SK-N-SH (cell line): ENCODE measurements at regions not wholly inside any gene's neighbourhood (a gene's known extent, or its start where the extent isn't known, plus 50 kb on each side); places are given as distances from the start of the nearest gene placed in this dataset.

Experiments used
- CTCF ChIA-PET: fragments of 300-600, 350-600 bp; formaldehyde crosslinking; extraction: SDS; loops from one replicate; lab custom pipeline; 2021; lab: Yijun Ruan, JAX
- POLR2A ChIA-PET: fragments of 350-600 bp; sonication (Branson Sonifier 250); formaldehyde crosslinking; extraction: SDS; loops from one replicate; lab custom pipeline; 2020; ENCODE audit warnings: antibody characterized with exemption, inconsistent platforms; lab: Yijun Ruan, JAX
- DNase-seq: peaks from one replicate; pipeline ENCODE4 v3.0.0; 2012
- H2AFZ ChIP-seq: fragments of 200-600 bp; sonication (generic); 2 replicates; pipeline ENCODE4 v1.8.1; 2016; ENCODE audit warnings: antibody characterized with exemption, mild to moderate bottlenecking, low read depth
- H3F3A ChIP-seq: fragments of 200-600 bp; sonication (generic); replicated peaks from 2 replicates; pipeline ENCODE3; 2016; ENCODE audit warnings: antibody characterized with exemption, mild to moderate bottlenecking; ENCODE audit not compliant: insufficient read depth
- H3K27ac ChIP-seq, 2 experiments: fragments of 200-500 bp in 1 of 2; fragments of 200-600 bp in 1 of 2; sonication (Bioruptor generic) in 1 of 2; sonication (generic), shearing (Covaris generic) in 1 of 2; 2 replicates each; pipeline versions ENCODE4 v1.5.1 to v1.6.1; 2014 to 2016; ENCODE audit warnings: low read depth in 2 of 2, inconsistent platforms in 1 of 2, low read length in 1 of 2, mild to moderate bottlenecking in 1 of 2, mixed read lengths in 1 of 2
- H3K27me3 ChIP-seq: fragments of 200-600 bp; sonication (generic), shearing (Covaris generic); 2 replicates; pipeline ENCODE4 v1.6.1; 2016; ENCODE audit warnings: mixed run types; ENCODE audit not compliant: insufficient read depth
- H3K36me3 ChIP-seq, 2 experiments: fragments of 200-500 bp in 1 of 2; fragments of 200-600 bp in 1 of 2; sonication (Bioruptor generic) in 1 of 2; sonication (generic) in 1 of 2; replicated peaks in 1 of 2; 2 replicates each; pipeline versions ENCODE3 to v1.5.1; 2014 to 2016; ENCODE audit warnings: low read length in 1 of 2, mild to moderate bottlenecking in 1 of 2; ENCODE audit not compliant: insufficient read depth in 2 of 2, control insufficient read depth in 1 of 2
- H3K4me1 ChIP-seq, 2 experiments: fragments of 200-500 bp in 1 of 2; fragments of 200-600 bp in 1 of 2; sonication (Bioruptor generic) in 1 of 2; sonication (generic), shearing (Covaris generic) in 1 of 2; 2 replicates each; pipeline versions ENCODE4 v1.5.1 to v1.6.1; 2014 to 2016; ENCODE audit warnings: low read depth in 1 of 2, low read length in 1 of 2, mixed run types in 1 of 2; ENCODE audit not compliant: insufficient read depth in 2 of 2, control insufficient read depth in 1 of 2
- H3K4me2 ChIP-seq: fragments of 200-600 bp; sonication (generic), shearing (Covaris generic); 2 replicates; pipeline ENCODE4 v1.6.1; 2017; ENCODE audit warnings: mixed run types
- H3K4me3 ChIP-seq, 2 experiments: fragments of 200-500 bp in 1 of 2; fragments of 200-600 bp in 1 of 2; sonication (Bioruptor generic) in 1 of 2; sonication (generic), shearing (Covaris generic) in 1 of 2; 2 replicates each; pipeline versions ENCODE4 v1.5.1 to v1.8.1; 2014 to 2016; ENCODE audit warnings: low read depth in 2 of 2, inconsistent platforms in 1 of 2, low read length in 1 of 2, mild to moderate bottlenecking in 1 of 2, mixed read lengths in 1 of 2, moderate library complexity in 1 of 2
- H3K79me2 ChIP-seq: fragments of 200-600 bp; sonication (generic); 2 replicates; pipeline ENCODE4 v1.8.1; 2017; ENCODE audit warnings: mild to moderate bottlenecking; ENCODE audit not compliant: insufficient read depth
- H3K9ac ChIP-seq: fragments of 200-600 bp; sonication (generic); 2 replicates; pipeline ENCODE4 v1.6.1; 2017; ENCODE audit warnings: mixed run types
- H3K9me2 ChIP-seq: fragments of 200-600 bp; sonication (generic); 2 replicates; pipeline ENCODE4 v1.6.1; 2017; ENCODE audit warnings: mixed run types
- H3K9me3 ChIP-seq: fragments of 200-600 bp; sonication (generic); 2 replicates; pipeline ENCODE4 v1.6.1; 2017; ENCODE audit warnings: mixed run types, mild to moderate bottlenecking, moderate library complexity
- H4K20me1 ChIP-seq: fragments of 200-600 bp; sonication (generic); 2 replicates; pipeline ENCODE4 v1.6.1; 2017; ENCODE audit warnings: mild to moderate bottlenecking, mixed run types; ENCODE audit not compliant: insufficient read depth
- CHD2 ChIP-seq: fragments of 150-350 bp; IDR thresholded peaks from 2 replicates; pipeline ENCODE4 v1.6.1; 2018; ENCODE audit warnings: low read length; ENCODE audit not compliant: partially characterized antibody
- EP300 ChIP-seq, 2 experiments: IDR thresholded peaks; 2 replicates each; pipeline versions ENCODE4 v1.4.0 to v1.6.1; 2012; ENCODE audit warnings: borderline replicate concordance in 1 of 2, low read depth in 1 of 2, low read length in 1 of 2
- FOXJ3 ChIP-seq: sonication (generic); formaldehyde crosslinking; IDR thresholded peaks from 2 replicates; pipeline ENCODE4 v1.5.1; 2020; ENCODE audit warnings: mild to moderate bottlenecking, missing genetic modification reagents
- GATA2 ChIP-seq: sonication (generic); formaldehyde crosslinking; IDR thresholded peaks from 2 replicates; pipeline ENCODE4 v1.5.0; 2020; ENCODE audit warnings: mild to moderate bottlenecking, missing genetic modification reagents
- IRF3 ChIP-seq: fragments of 150-350 bp; IDR thresholded peaks from 2 replicates; pipeline ENCODE4 v1.6.1; 2016; ENCODE audit warnings: mild to moderate bottlenecking, low read depth, low read length
- JUND ChIP-seq: IDR thresholded peaks from 2 replicates; pipeline ENCODE4 v1.4.0; 2012
- MAX ChIP-seq: IDR thresholded peaks from 2 replicates; pipeline ENCODE4 v1.4.0; 2012; ENCODE audit warnings: low read depth
- MEF2A ChIP-seq: IDR thresholded peaks from 2 replicates; pipeline ENCODE4 v1.4.0; 2012; ENCODE audit warnings: low read depth, borderline replicate concordance
- MXI1 ChIP-seq: IDR thresholded peaks from 2 replicates; pipeline ENCODE4 v1.6.1; 2012; ENCODE audit warnings: mild to moderate bottlenecking, low read depth, low read length, improper control_type of control experiment
- NFIC ChIP-seq: IDR thresholded peaks from 2 replicates; pipeline ENCODE4 v1.4.0; 2012; ENCODE audit warnings: borderline replicate concordance
- NRF1 ChIP-seq: IDR thresholded peaks from 2 replicates; pipeline ENCODE4 v1.6.1; 2012; ENCODE audit warnings: low read depth, mild to moderate bottlenecking, low read length
- RCOR1 ChIP-seq: fragments of 150-350 bp; IDR thresholded peaks from 2 replicates; pipeline ENCODE4 v1.6.1; 2017; ENCODE audit warnings: antibody characterized with exemption, low read length
- REST ChIP-seq: IDR thresholded peaks from 2 replicates; pipeline ENCODE4 v1.6.1; 2012; ENCODE audit warnings: mild to moderate bottlenecking, low read depth, low read length, moderate library complexity
- RXRA ChIP-seq: IDR thresholded peaks from 2 replicates; pipeline ENCODE4 v1.4.0; 2012; ENCODE audit warnings: low read depth, mild to moderate bottlenecking, borderline replicate concordance
- SIN3A ChIP-seq: IDR thresholded peaks from 2 replicates; pipeline ENCODE4 v1.6.1; 2012; ENCODE audit warnings: low read depth, mild to moderate bottlenecking, low read length, moderate library complexity, borderline replicate concordance
- TEAD4 ChIP-seq: IDR thresholded peaks from 2 replicates; pipeline ENCODE4 v1.4.0; 2012; ENCODE audit warnings: mild to moderate bottlenecking, borderline replicate concordance; ENCODE audit not compliant: insufficient read depth
- USF1 ChIP-seq: IDR thresholded peaks from 2 replicates; pipeline ENCODE4 v1.4.0; 2012; ENCODE audit warnings: low read depth, borderline replicate concordance
- YY1 ChIP-seq: IDR thresholded peaks from 2 replicates; pipeline ENCODE4 v1.4.0; 2012; ENCODE audit warnings: low read depth, mild to moderate bottlenecking
- WGBS: methylation state at CpG from one replicate; pipeline ENCODE4 v1.1.6; 2017; ENCODE audit warnings: low lambda C conversion rate; 5-methylcytosine and 5-hydroxymethylcytosine counted together

GRCh38 chr12:127773520-127773919 is 493.4 kb upstream of the TMEM132C start:
- Histone ChIP-seq H4K20me1 (no peaks in the 10 kb centered on the region), H3K27ac (no peak overlapping the region), H3K9ac (no peak overlapping the region), H3K9me2 (no peaks in the 10 kb centered on the region), H3K79me2 (no peaks in the 10 kb centered on the region), H3K27me3 (no peaks in the 10 kb centered on the region), H3K36me3 (no peaks in the 10 kb centered on the region), H3F3A (no peaks in the 10 kb centered on the region)
- TF ChIP-seq JUND (no peak), NFIC (no peak), EP300 (IDR thresholded peaks at IDR 0.05; ENCODE audit: borderline replicate concordance in 1 of 2, low read depth in 1 of 2, low read length in 1 of 2) (no peak), TEAD4 (no peak), YY1 (no peak), MEF2A (no peak), RXRA (no peak), RCOR1 (no peak), CHD2 (no peak), USF1 (no peak), FOXJ3 (CRISPR knock-in tag) (no peak), MXI1 (no peak), NRF1 (no peak), GATA2 (CRISPR knock-in tag) (no peak), IRF3 (no peak), MAX (no peak), SIN3A (no peak)
- TF ChIP-seq, all 33 proteins: peak for 0
- Histone ChIP-seq H3K4me3 (no peak overlapping the region), H3K4me2 (no peak overlapping the region), H2AFZ (no peak overlapping the region), H3K4me1 (no peaks in the 10 kb centered on the region), H3K9me3 (no peaks in the 10 kb centered on the region)
- CTCF ChIA-PET = interaction anchor here (0.7 to 1.7 kb wide), 2 partner anchors 12 to 417 kb away, joined by 3 to 4 read pairs; no protein-coding TSS in a partner anchor
- 0% methylated on average over 3 of the region's 6 CpGs for WGBS
- POLR2A ChIA-PET = no interaction called here
- no peak for DNase-seq

- Histone ChIP-seq H3K9me2 (no peaks in the 10 kb centered on the region), H3K36me3 (no peaks in the 10 kb centered on the region), H3K4me2 (no peak overlapping the region), H3K9ac (no peak overlapping the region), H3K27me3 (no peaks in the 10 kb centered on the region), H3K9me3 (no peaks in the 10 kb centered on the region), H2AFZ (no peak overlapping the region), H3K4me1 (no peaks in the 10 kb centered on the region), H3K4me3 (no peak overlapping the region), H3K79me2 (no peaks in the 10 kb centered on the region), H3K27ac (no peak overlapping the region), H4K20me1 (no peaks in the 10 kb centered on the region), H3F3A (no peaks in the 10 kb centered on the region)
- ChIA-PET CTCF (no interaction called here), POLR2A (no interaction called here)
- no peak for TF ChIP-seq REST
- no peak for DNase-seq
- WGBS = 16% methylated on average over 5 of the region's 5 CpGs
Measured at GRCh38 chr12:127774828-127775227, 492.1 kb upstream of the TMEM132C start.
